Liver (tissue), 8 donors: ENCODE measurements at regions not wholly inside any gene's neighbourhood (a gene's known extent, or its start where the extent isn't known, plus 50 kb on each side); places are given as distances from the start of the nearest gene placed in this dataset.

Experiments used
- DNase-seq: peaks from one replicate; pipeline ENCODE4 v3.0.0-alpha.2; 2017; ENCODE audit warnings: low spot score
- H3K27ac ChIP-seq, 2 donors: one replicate each; pipeline ENCODE4 v1.7.0; 2013; ENCODE audit warnings: inconsistent platforms in 2 of 2, low read length in 2 of 2, control low read depth in 1 of 2, low read depth in 1 of 2, mild to moderate bottlenecking in 1 of 2
- H3K27me3 ChIP-seq, 4 donors: one replicate each; pipeline versions ENCODE4 v1.6.1 to v1.7.0; 2013; ENCODE audit warnings: low read length in 3 of 4, inconsistent platforms in 1 of 4, mild to moderate bottlenecking in 1 of 4, moderate library complexity in 1 of 4; ENCODE audit not compliant: control insufficient read depth in 4 of 4, insufficient read depth in 4 of 4
- H3K36me3 ChIP-seq, 4 donors: one replicate each; pipeline versions ENCODE4 v1.6.1 to v1.7.0; 2013; ENCODE audit warnings: low read length in 3 of 4, mild to moderate bottlenecking in 3 of 4, low read depth in 1 of 4, moderate library complexity in 1 of 4; ENCODE audit not compliant: control insufficient read depth in 4 of 4, insufficient read depth in 3 of 4
- H3K4me1 ChIP-seq, 4 donors: one replicate each; pipeline versions ENCODE4 v1.6.1 to v1.7.0; 2013; ENCODE audit warnings: low read length in 3 of 4, mild to moderate bottlenecking in 3 of 4, moderate library complexity in 1 of 4; ENCODE audit not compliant: control insufficient read depth in 4 of 4, insufficient read depth in 4 of 4
- H3K4me3 ChIP-seq, 3 donors: one replicate each; pipeline versions ENCODE4 v1.6.1 to v1.7.0; 2013; ENCODE audit warnings: low read length in 3 of 3, control low read depth in 1 of 3, low read depth in 1 of 3, mild to moderate bottlenecking in 1 of 3
- H3K9ac ChIP-seq, 2 donors: one replicate each; pipeline ENCODE4 v1.7.0; 2013; ENCODE audit warnings: low read length in 2 of 2, mild to moderate bottlenecking in 2 of 2, moderate library complexity in 2 of 2, control low read depth in 1 of 2, low read depth in 1 of 2
- H3K9me3 ChIP-seq, 4 donors: one replicate each; pipeline versions ENCODE4 v1.6.1 to v1.7.0; 2013; ENCODE audit warnings: low read length in 3 of 4; ENCODE audit not compliant: control insufficient read depth in 4 of 4
- ATF3 ChIP-seq: IDR thresholded peaks from 2 replicates; pipeline ENCODE4 v1.6.1; 2016; ENCODE audit warnings: antibody characterized with exemption
- EGR1 ChIP-seq, 2 donors: IDR thresholded peaks; 2 replicates each; pipeline ENCODE4 v1.6.1; 2016 to 2018; ENCODE audit warnings: antibody characterized with exemption in 2 of 2, low read depth in 2 of 2
- FOXA1 ChIP-seq: IDR thresholded peaks from 2 replicates; pipeline ENCODE4 v1.6.1; 2016; ENCODE audit warnings: antibody characterized with exemption
- FOXA2 ChIP-seq: IDR thresholded peaks from 2 replicates; pipeline ENCODE4 v1.6.1; 2016; ENCODE audit warnings: antibody characterized with exemption
- GABPA ChIP-seq, 2 donors: IDR thresholded peaks in 1 of 2; conservative IDR thresholded peaks in 1 of 2; 2 replicates each; pipeline ENCODE4 v1.6.1; 2016; ENCODE audit warnings: antibody characterized with exemption in 2 of 2, mild to moderate bottlenecking in 1 of 2, moderate library complexity in 1 of 2
- HNF4A ChIP-seq, 2 donors: conservative IDR thresholded peaks; 2 replicates each; pipeline ENCODE4 v1.6.1; 2016; ENCODE audit warnings: antibody characterized with exemption in 2 of 2, mild to moderate bottlenecking in 2 of 2
- HNF4G ChIP-seq: IDR thresholded peaks from 2 replicates; pipeline ENCODE4 v1.6.1; 2016; ENCODE audit warnings: antibody characterized with exemption
- JUND ChIP-seq, 2 donors: IDR thresholded peaks; 2 replicates each; pipeline ENCODE4 v1.6.1; 2016; ENCODE audit warnings: antibody characterized with exemption in 2 of 2
- NR2F2 ChIP-seq: IDR thresholded peaks from 2 replicates; pipeline ENCODE4 v1.6.1; 2016; ENCODE audit warnings: antibody characterized with exemption
- RAD21 ChIP-seq, 2 donors: IDR thresholded peaks; 2 replicates each; pipeline ENCODE4 v1.6.1; 2016; ENCODE audit warnings: antibody characterized with exemption in 2 of 2, mild to moderate bottlenecking in 2 of 2
- REST ChIP-seq: IDR thresholded peaks from 2 replicates; pipeline ENCODE4 v1.6.1; 2016; ENCODE audit warnings: antibody characterized with exemption, mild to moderate bottlenecking
- RXRA ChIP-seq, 2 donors: IDR thresholded peaks; 2 replicates each; pipeline ENCODE4 v1.6.1; 2017 to 2018; ENCODE audit warnings: antibody characterized with exemption in 2 of 2, mild to moderate bottlenecking in 1 of 2
- SP1 ChIP-seq: IDR thresholded peaks from 2 replicates; pipeline ENCODE4 v1.6.1; 2018; ENCODE audit warnings: antibody characterized with exemption, mild to moderate bottlenecking
- TAF1 ChIP-seq: conservative IDR thresholded peaks from 2 replicates; pipeline ENCODE4 v1.6.1; 2016; ENCODE audit warnings: antibody characterized with exemption, mild to moderate bottlenecking
- YY1 ChIP-seq: IDR thresholded peaks from 2 replicates; pipeline ENCODE4 v1.6.1; 2016; ENCODE audit warnings: antibody characterized with exemption, mild to moderate bottlenecking
- WGBS: extraction: QIAGEN DNeasy Blood & Tissue Kit; methylation state at CpG from one replicate; pipeline ENCODE4 v1.1.7; 2013; 5-methylcytosine and 5-hydroxymethylcytosine counted together
- TF ChIP-seq, protein P1 (sequence below): IDR thresholded peaks from 2 replicates; pipeline ENCODE4 v1.6.1; 2016; ENCODE audit warnings: antibody characterized with exemption
- TF ChIP-seq, protein P2 (sequence below): fragments of 150-350 bp; IDR thresholded peaks from 2 replicates; pipeline ENCODE4 v1.5.1; 2017; ENCODE audit warnings: improper control_type of control experiment, low read depth, low read length; ENCODE audit not compliant: missing input control
- TF ChIP-seq, protein P3 (sequence below): IDR thresholded peaks from 2 replicates; pipeline ENCODE4 v1.6.1; 2016; ENCODE audit warnings: antibody characterized with exemption
- donor health status: healthy.
- donor health status: healthy.
- donor health status: healthy.
- donor health status: healthy.
- donor health status: healthy.

DNA sequence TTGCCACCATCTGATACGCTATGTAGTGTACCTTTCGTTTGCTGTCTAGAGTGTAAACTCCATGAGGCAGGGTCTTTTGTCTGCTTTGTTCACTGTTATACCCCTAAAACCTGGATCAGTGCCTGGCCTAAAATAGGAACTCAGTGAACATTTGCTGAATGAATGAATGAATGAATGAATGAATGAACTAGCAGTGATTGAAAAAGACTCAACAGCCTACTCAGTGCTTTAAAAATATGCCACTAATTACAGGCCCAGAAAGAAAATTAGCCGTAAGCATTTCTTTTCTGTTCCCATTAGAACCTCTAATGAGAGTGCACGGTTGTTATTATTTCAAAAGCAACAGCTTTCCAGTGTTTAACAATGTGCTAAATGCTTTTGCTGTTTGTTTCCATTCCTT lies 69.3 kb upstream of the SYT6 start:
- Histone ChIP-seq H3K9me3 (no peaks in the 10 kb centered on the region), H3K27me3 (no peaks in the 10 kb centered on the region), H3K4me1 (no peaks in the 10 kb centered on the region), H3K27ac (no peak overlapping the region), H3K4me3 (no peak overlapping the region), H3K36me3 (no peaks in the 10 kb centered on the region), H3K9ac (no peak overlapping the region)
- DNase-seq, result no peak
- TF ChIP-seq EGR1 (IDR thresholded peaks at IDR 0.05; ENCODE audit: low read depth in 2 of 2) (no peak), YY1 (no peak), ATF3 (no peak), TAF1 (no peak), FOXA1 (no peak), RXRA (IDR thresholded peaks at IDR 0.05) (no peak), HNF4G (no peak), HNF4A (conservative IDR thresholded peaks at IDR 0.05) (no peak), NR2F2 (no peak), RAD21 (IDR thresholded peaks at IDR 0.05) (no peak), SP1 (no peak), REST (no peak), JUND (IDR thresholded peaks at IDR 0.05) (no peak), GABPA (IDR thresholded peaks at IDR 0.05 in 1 of 2, conservative IDR thresholded peaks at IDR 0.05 in 1 of 2) (no peak), FOXA2 (no peak)
- TF ChIP-seq, protein P1, sequence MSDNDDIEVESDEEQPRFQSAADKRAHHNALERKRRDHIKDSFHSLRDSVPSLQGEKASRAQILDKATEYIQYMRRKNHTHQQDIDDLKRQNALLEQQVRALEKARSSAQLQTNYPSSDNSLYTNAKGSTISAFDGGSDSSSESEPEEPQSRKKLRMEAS, result no peak
- TF ChIP-seq, protein P2, sequence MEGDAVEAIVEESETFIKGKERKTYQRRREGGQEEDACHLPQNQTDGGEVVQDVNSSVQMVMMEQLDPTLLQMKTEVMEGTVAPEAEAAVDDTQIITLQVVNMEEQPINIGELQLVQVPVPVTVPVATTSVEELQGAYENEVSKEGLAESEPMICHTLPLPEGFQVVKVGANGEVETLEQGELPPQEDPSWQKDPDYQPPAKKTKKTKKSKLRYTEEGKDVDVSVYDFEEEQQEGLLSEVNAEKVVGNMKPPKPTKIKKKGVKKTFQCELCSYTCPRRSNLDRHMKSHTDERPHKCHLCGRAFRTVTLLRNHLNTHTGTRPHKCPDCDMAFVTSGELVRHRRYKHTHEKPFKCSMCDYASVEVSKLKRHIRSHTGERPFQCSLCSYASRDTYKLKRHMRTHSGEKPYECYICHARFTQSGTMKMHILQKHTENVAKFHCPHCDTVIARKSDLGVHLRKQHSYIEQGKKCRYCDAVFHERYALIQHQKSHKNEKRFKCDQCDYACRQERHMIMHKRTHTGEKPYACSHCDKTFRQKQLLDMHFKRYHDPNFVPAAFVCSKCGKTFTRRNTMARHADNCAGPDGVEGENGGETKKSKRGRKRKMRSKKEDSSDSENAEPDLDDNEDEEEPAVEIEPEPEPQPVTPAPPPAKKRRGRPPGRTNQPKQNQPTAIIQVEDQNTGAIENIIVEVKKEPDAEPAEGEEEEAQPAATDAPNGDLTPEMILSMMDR, result no peak
- TF ChIP-seq, protein P3, sequence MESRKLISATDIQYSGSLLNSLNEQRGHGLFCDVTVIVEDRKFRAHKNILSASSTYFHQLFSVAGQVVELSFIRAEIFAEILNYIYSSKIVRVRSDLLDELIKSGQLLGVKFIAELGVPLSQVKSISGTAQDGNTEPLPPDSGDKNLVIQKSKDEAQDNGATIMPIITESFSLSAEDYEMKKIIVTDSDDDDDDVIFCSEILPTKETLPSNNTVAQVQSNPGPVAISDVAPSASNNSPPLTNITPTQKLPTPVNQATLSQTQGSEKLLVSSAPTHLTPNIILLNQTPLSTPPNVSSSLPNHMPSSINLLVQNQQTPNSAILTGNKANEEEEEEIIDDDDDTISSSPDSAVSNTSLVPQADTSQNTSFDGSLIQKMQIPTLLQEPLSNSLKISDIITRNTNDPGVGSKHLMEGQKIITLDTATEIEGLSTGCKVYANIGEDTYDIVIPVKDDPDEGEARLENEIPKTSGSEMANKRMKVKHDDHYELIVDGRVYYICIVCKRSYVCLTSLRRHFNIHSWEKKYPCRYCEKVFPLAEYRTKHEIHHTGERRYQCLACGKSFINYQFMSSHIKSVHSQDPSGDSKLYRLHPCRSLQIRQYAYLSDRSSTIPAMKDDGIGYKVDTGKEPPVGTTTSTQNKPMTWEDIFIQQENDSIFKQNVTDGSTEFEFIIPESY, result no peak
- WGBS, result 82% methylated on average over 4 of the region's 4 CpGs
